ENCODE measurements at regions not wholly inside any gene's neighbourhood (a gene's known extent, or its start where the extent isn't known, plus 50 kb on each side); places are given as distances from the start of the nearest gene placed in this dataset.

DNA sequence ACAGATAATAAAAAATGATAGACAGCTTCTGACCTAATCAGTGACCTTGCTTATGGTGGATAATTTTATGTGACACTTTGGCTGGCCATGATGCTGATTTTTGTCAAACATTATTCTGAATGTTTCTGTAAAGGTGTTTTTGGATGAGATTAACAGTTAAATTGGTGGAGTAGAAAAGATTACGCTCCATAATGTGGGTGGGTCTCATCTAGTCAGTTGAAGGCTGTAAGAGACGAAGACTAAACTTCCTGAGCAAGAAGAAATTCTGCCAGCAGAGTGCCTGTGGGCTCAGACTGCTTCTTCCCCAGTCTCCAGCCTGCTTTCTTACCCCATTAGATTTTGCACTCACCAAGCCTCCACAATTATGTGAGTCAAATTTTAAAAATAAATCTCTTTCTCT lies 214.9 kb upstream of the ITGA4 start:
- intact Hi-C loops (cut with DNase I): no loop called here
- Histone ChIP-seq H3K27me3 (no peaks in the 10 kb centered on the region), H3K9me3 (no peaks in the 10 kb centered on the region), H3K4me3 (no peak overlapping the region), H3K36me3 (no peaks in the 10 kb centered on the region), H3K4me1 (no peaks in the 10 kb centered on the region), H3K27ac (no peak overlapping the region)
- no peak for DNase-seq (ENCODE audit: low spot score in 2 of 2)
- TF ChIP-seq, protein P1, sequence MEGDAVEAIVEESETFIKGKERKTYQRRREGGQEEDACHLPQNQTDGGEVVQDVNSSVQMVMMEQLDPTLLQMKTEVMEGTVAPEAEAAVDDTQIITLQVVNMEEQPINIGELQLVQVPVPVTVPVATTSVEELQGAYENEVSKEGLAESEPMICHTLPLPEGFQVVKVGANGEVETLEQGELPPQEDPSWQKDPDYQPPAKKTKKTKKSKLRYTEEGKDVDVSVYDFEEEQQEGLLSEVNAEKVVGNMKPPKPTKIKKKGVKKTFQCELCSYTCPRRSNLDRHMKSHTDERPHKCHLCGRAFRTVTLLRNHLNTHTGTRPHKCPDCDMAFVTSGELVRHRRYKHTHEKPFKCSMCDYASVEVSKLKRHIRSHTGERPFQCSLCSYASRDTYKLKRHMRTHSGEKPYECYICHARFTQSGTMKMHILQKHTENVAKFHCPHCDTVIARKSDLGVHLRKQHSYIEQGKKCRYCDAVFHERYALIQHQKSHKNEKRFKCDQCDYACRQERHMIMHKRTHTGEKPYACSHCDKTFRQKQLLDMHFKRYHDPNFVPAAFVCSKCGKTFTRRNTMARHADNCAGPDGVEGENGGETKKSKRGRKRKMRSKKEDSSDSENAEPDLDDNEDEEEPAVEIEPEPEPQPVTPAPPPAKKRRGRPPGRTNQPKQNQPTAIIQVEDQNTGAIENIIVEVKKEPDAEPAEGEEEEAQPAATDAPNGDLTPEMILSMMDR (IDR thresholded peaks at IDR 0.05): no peak

DNA sequence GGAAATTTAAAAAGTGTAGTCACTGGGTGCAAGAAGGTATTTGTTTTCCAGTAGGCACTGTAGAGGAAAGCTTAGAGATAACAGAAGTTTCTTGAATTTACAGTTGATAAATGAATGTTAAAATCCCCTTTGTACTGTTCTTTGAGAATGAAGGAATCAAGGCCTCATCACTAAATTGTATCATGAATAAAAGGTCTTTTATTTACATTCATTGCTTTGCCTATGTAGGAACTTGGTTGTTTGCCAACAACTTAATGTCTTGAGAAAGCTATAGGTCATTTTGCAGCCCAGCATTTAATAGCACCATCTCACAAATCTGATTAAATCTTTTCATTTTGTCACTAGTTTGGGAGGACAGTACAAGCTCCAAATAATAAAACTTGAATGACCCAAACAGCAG lies 213.9 kb upstream of the ITGA4 start:
- no peaks in the 10 kb centered on the region for H3K27me3 ChIP-seq
- H3K4me3 ChIP-seq: no peak overlapping the region
- H3K4me1 ChIP-seq: no peaks in the 10 kb centered on the region
- H3K9me3 ChIP-seq: no peaks in the 10 kb centered on the region
- TF ChIP-seq, protein P1 (IDR thresholded peaks at IDR 0.05): no peak
- DNase-seq (ENCODE audit: low spot score in 2 of 2): no peak
- intact Hi-C loops (cut with DNase I): no loop called here
- H3K36me3 ChIP-seq: no peaks in the 10 kb centered on the region
- H3K27ac ChIP-seq: no peak overlapping the region

DNA sequence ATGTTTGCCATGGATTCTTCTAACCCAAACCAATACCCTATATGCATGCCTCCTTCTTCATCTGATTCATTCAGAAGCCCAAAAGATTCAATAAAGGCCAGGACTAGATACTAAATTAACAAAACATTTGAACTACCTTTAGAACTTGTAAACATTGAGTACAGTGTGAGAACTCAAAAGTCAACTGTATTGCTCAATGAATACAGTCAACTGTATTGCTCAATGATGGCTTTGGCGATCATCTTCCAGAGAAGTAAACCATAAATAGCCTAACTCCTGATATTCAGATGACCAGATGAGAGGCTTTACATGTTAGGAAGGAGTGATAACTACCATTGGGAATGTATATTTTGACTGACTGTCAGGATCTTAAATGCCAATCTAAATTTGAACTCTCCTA lies 206.5 kb upstream of the ITGA4 start:
- Histone ChIP-seq H3K4me3 (no peak overlapping the region), H3K9me3 (no peaks in the 10 kb centered on the region), H3K36me3 (no peaks in the 10 kb centered on the region), H3K27me3 (no peaks in the 10 kb centered on the region), H3K27ac (no peak overlapping the region), H3K4me1 (no peaks in the 10 kb centered on the region)
- TF ChIP-seq, protein P1 (IDR thresholded peaks at IDR 0.05): no peak
- no peak for DNase-seq (ENCODE audit: low spot score in 2 of 2)
- intact Hi-C loops (cut with DNase I): no loop called here

DNA sequence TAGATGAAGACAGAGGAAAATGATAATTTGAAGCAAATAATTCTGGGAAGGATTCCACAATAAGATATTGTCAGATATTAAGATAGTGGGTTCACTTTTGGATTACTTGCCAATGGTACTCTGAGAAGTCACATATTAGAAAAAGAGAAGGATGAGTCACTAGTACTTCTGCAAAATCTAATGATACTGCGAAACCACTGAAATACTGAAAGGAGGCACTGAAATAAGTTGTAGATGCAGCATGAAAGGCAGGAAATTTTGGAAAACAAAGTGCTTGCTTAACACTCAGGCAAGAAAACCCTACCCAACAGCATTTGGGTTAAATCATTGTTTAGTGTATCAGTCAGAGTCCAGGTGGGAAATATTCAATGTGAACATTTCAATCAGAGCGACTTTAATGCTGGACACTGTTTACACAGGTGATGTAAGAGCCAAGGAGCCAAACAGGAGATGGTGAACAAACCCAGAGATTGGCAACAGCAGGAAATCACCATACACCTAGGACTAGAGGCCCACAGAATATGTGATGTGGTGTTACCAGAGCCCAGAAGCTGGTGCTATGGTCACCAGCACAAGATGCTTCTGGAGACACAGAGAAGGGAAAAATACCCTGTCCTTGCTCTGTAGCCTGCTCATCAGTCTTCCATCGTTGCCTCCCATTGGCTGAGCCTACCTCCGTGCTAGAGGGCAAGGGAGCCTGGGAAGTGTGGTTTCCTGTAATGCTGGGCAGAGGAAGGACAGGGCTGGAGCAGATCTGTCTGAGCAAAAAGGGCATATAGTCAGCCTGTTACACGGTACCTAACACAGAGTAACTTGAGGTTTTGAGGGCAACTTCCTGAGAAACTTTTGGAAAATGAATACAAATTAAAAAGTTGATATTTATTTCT lies 204.7 kb upstream of the ITGA4 start:
- intact Hi-C loops (cut with DNase I): no loop called here
- Histone ChIP-seq H3K4me1 (no peaks in the 10 kb centered on the region), H3K9me3 (no peaks in the 10 kb centered on the region), H3K4me3 (no peak overlapping the region), H3K27ac (no peak overlapping the region), H3K36me3 (no peaks in the 10 kb centered on the region), H3K27me3 (no peaks in the 10 kb centered on the region)
- TF ChIP-seq, protein P1 (IDR thresholded peaks at IDR 0.05): no peak
- DNase-seq (ENCODE audit: low spot score in 2 of 2): no peak

DNA sequence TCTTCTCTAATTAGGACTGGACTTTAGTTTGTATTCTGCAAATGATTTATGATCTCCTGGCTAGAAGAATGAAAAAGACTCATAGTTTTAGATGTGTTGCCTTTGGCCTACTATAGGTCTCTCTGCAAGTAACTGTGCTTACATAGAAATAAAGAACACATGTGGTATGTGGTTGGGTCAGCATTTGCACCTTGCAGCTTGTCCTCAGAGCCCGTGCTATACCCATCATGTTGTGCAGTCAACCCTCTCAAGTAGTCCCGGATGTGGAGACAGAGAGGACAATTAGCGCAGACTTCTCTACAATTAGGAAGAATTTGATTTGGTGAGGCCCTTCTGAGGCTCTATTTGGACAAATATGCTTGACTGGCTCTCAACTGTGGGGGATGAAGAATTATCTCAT lies 203.7 kb upstream of the ITGA4 start:
- DNase-seq (ENCODE audit: low spot score in 2 of 2): no peak
- Histone ChIP-seq H3K36me3 (no peaks in the 10 kb centered on the region), H3K27me3 (no peaks in the 10 kb centered on the region), H3K27ac (no peak overlapping the region), H3K9me3 (no peaks in the 10 kb centered on the region), H3K4me1 (no peaks in the 10 kb centered on the region), H3K4me3 (no peak overlapping the region)
- TF ChIP-seq, protein P1 (IDR thresholded peaks at IDR 0.05): no peak
- intact Hi-C loops (cut with DNase I): no loop called here

Data from ascending aorta (tissue), 2 donors.